K562 (cell line): ENCODE measurements at regions not wholly inside any gene's neighbourhood (a gene's known extent, or its start where the extent isn't known, plus 50 kb on each side); places are given as distances from the start of the nearest gene placed in this dataset.

ENCODE experiments used
- ATAC-seq: fragments of 200-7000 bp; cut with Tn5 transposase; 3 replicates; pipeline ENCODE4 v1.9.1; 2020; ENCODE audit warnings: moderate library complexity
- BruUV-seq: library from RNA; stranded (reverse); fragments of 400-500 nt; replicated peaks from 2 replicates; lab custom pipeline; 2021; lab: Mats Ljungman, UMichigan
- CTCF ChIA-PET: fragments of 300-600 bp; formaldehyde crosslinking; extraction: SDS; loops from one replicate; lab custom pipeline; 2021; ENCODE audit warnings: low intra/inter-chr PET ratio; lab: Yijun Ruan, JAX
- POLR2A ChIA-PET: fragments of 300-600, 350-650 bp; sonication (Branson Sonifier 250); formaldehyde crosslinking; extraction: SDS; loops from one replicate; lab custom pipeline; 2021; ENCODE audit warnings: antibody characterized with exemption, inconsistent platforms; lab: Yijun Ruan, JAX
- DNase-seq, 4 experiments: peaks; one replicate each; pipeline versions ENCODE4 v3.0.0 to v3.0.0-alpha.2; 2011 to 2018; ENCODE audit warnings: low spot score in 3 of 4, mixed read lengths in 3 of 4; ENCODE audit errors: extremely low read depth in 1 of 4
- FAIRE-seq: peaks from 2 replicates; lab custom pipeline; 2011; peaks lifted over from hg19 to GRCh38; lab: Jason Lieb, UNC
- H2AFZ ChIP-seq: 2 replicates; pipeline ENCODE4 v1.6.0; 2011; ENCODE audit warnings: low read depth, low read length, control low read depth, inconsistent platforms
- H3K27ac ChIP-seq: fragments of 200-600 bp; 3 replicates; pipeline ENCODE4 v1.8.0; 2011; ENCODE audit warnings: low read depth, mild to moderate bottlenecking, control low read depth, inconsistent platforms, low read length, moderate library complexity, mixed read lengths; ENCODE audit errors: extremely low read depth
- H3K27me3 ChIP-seq, 2 experiments: fragments of 300-600 bp in 1 of 2; 2 replicates in 1 of 2; 3 replicates in 1 of 2; pipeline versions ENCODE4 v1.6.0 to v1.8.0; 2011; ENCODE audit warnings: inconsistent platforms in 2 of 2, low read length in 2 of 2, mild to moderate bottlenecking in 1 of 2, mixed read lengths in 1 of 2, moderate library complexity in 1 of 2; ENCODE audit not compliant: control insufficient read depth in 2 of 2, insufficient read depth in 2 of 2
- H3K36me3 ChIP-seq: fragments of 300-600 bp; 3 replicates; pipeline ENCODE4 v1.8.0; 2011; ENCODE audit warnings: mild to moderate bottlenecking, low read length, inconsistent platforms; ENCODE audit not compliant: control insufficient read depth, insufficient read depth
- H3K4me1 ChIP-seq, 2 experiments: fragments of 200-600 bp in 1 of 2; replicated peaks in 1 of 2; 2 replicates in 1 of 2; 3 replicates in 1 of 2; pipeline versions ENCODE4 v1.5.1 to v1.8.0; 2011; ENCODE audit warnings: inconsistent platforms in 2 of 2, low read length in 2 of 2, mild to moderate bottlenecking in 1 of 2, mixed read lengths in 1 of 2, moderate library complexity in 1 of 2; ENCODE audit not compliant: control insufficient read depth in 2 of 2, insufficient read depth in 2 of 2
- H3K4me2 ChIP-seq: 2 replicates; pipeline ENCODE4 v1.6.1; 2011; ENCODE audit warnings: low read length, control low read depth, inconsistent platforms, mixed read lengths; ENCODE audit not compliant: insufficient read depth
- H3K4me3 ChIP-seq: fragments of 200-600 bp; sonication (generic), shearing (Covaris generic); 2 replicates; pipeline ENCODE4 v1.5.1; 2016; ENCODE audit warnings: control low read depth, inconsistent platforms
- H3K79me2 ChIP-seq: fragments of 200-600 bp; 3 replicates; pipeline ENCODE4 v1.8.0; 2011; ENCODE audit warnings: low read length, inconsistent platforms; ENCODE audit not compliant: control insufficient read depth, insufficient read depth
- H3K9ac ChIP-seq, 2 experiments: 2 replicates each; pipeline versions ENCODE4 v1.6.0 to v1.6.1; 2011; ENCODE audit warnings: low read depth in 2 of 2, low read length in 2 of 2, control low read depth in 1 of 2, inconsistent platforms in 1 of 2, mild to moderate bottlenecking in 1 of 2, mixed read lengths in 1 of 2; ENCODE audit not compliant: insufficient read depth in 1 of 2
- H3K9me1 ChIP-seq: one replicate; pipeline ENCODE4 v1.6.0; 2011; ENCODE audit warnings: inconsistent platforms, mild to moderate bottlenecking, low read length, moderate library complexity; ENCODE audit not compliant: control insufficient read depth, insufficient read depth
- H3K9me3 ChIP-seq: replicated peaks from 2 replicates; pipeline ENCODE4 v1.5.1; 2011; ENCODE audit warnings: low read depth, low read length, inconsistent platforms; ENCODE audit not compliant: control insufficient read depth, insufficient read depth
- H4K20me1 ChIP-seq: replicated peaks from 2 replicates; pipeline ENCODE4 v1.6.1; 2011; ENCODE audit warnings: low read length, inconsistent platforms, mixed read lengths; ENCODE audit not compliant: control insufficient read depth, insufficient read depth
- ARID1B ChIP-seq: fragments of 450-650 bp; IDR thresholded peaks from 2 replicates; pipeline ENCODE4 v1.6.1; 2016; ENCODE audit warnings: antibody characterized with exemption, mild to moderate bottlenecking, inconsistent platforms
- ARID4B ChIP-seq: sonication (generic); formaldehyde crosslinking; IDR thresholded peaks from 2 replicates; pipeline ENCODE4 v1.8.0; 2022; ENCODE audit warnings: mild to moderate bottlenecking, missing genetic modification reagents
- HIVEP1 ChIP-seq: fragments of 250-450 bp; sonication (Bioruptor Pico); IDR thresholded peaks from 2 replicates; pipeline ENCODE4 v1.4.0; 2020; ENCODE audit warnings: mild to moderate bottlenecking
- NEUROD1 ChIP-seq: fragments of 150-350 bp; IDR thresholded peaks from 2 replicates; pipeline ENCODE4 v1.6.1; 2014; ENCODE audit warnings: borderline replicate concordance, low read length, low read depth; ENCODE audit not compliant: partially characterized antibody
- ZBTB40 ChIP-seq, 2 experiments: fragments of 450-650 bp in 1 of 2; sonication (generic) in 1 of 2; formaldehyde crosslinking in 1 of 2; IDR thresholded peaks; 2 replicates each; pipeline versions ENCODE4 v1.7.1 to v1.9.0; 2016 to 2022; ENCODE audit warnings: inconsistent platforms in 1 of 2, mild to moderate bottlenecking in 1 of 2, missing genetic modification reagents in 1 of 2
- ZFP1 ChIP-seq: fragments of 450-650 bp; formaldehyde crosslinking; IDR thresholded peaks from 2 replicates; pipeline ENCODE4 v1.4.0; 2020; ENCODE audit warnings: mild to moderate bottlenecking, mixed read lengths
- ZSCAN32 ChIP-seq: fragments of 450-650 bp; formaldehyde crosslinking; IDR thresholded peaks from 2 replicates; pipeline ENCODE4 v1.4.0; 2020; ENCODE audit warnings: mild to moderate bottlenecking, moderate library complexity
- WGBS: fragments of 100-300 bp; shearing (Covaris generic); methylation state at CpG from one replicate; pipeline ENCODE4 v1.1.6; 2016; ENCODE audit warnings: low coverage, mixed read lengths; ENCODE audit not compliant: insufficient coverage; ENCODE audit errors: missing lambda C conversion rate; 5-methylcytosine and 5-hydroxymethylcytosine counted together
- in situ Hi-C: fragments of 300-500 bp; cut with MboI; formaldehyde crosslinking; loops from 4 replicates; pipeline ENCODE4 v1.15.0; 2018; ENCODE audit warnings: inconsistent platforms, mixed read lengths
- intact Hi-C: fragments of 100-400 bp; cut with micrococcal nuclease; formaldehyde crosslinking; loops from 2 replicates; pipeline ENCODE4 v1.14.2; 2022

- 5% methylated on average over 2 of the region's 2 CpGs for WGBS
- Histone ChIP-seq H3K4me2 (no peak overlapping the region), H3K27me3 (no peaks in the 10 kb centered on the region), H3K27ac (no peak overlapping the region), H3K4me1 (no peaks in the 10 kb centered on the region), H3K9me1 (no peaks in the 10 kb centered on the region), H3K79me2 (no peaks in the 10 kb centered on the region), H3K9me3 (no peaks in the 10 kb centered on the region), H3K4me3 (no peak overlapping the region)
- intact Hi-C loops (no loop called here), in situ Hi-C loops (no loop called here)
- DNase-seq = no peak
- ChIA-PET POLR2A (no interaction called here), CTCF (no interaction called here)
- no peak for TF ChIP-seq ZFP1
- TF ChIP-seq ARID4B (CRISPR knock-in tag) = no peak
- no peak for TF ChIP-seq ZSCAN32 (CRISPR knock-in tag)
- TF ChIP-seq ARID1B = no peak
- TF ChIP-seq HIVEP1 (CRISPR knock-in tag) = no peak
- TF ChIP-seq NEUROD1 = no peak
- no peak for TF ChIP-seq ZBTB40 (IDR thresholded peaks at IDR 0.05)
- no peak for TF ChIP-seq ZBTB40 (CRISPR knock-in tag; IDR thresholded peaks at IDR 0.05)
- TF ChIP-seq, all 486 proteins: peak for 0
- Histone ChIP-seq H3K9ac (no peak overlapping the region), H2AFZ (no peak overlapping the region), H3K36me3 (no peaks in the 10 kb centered on the region), H4K20me1 (no peaks in the 10 kb centered on the region)
- no peak for ATAC-seq
- no TSS peak for BruUV-seq
- FAIRE-seq = no peak
Measured at GRCh38 chr13:76609643-76610042, 276.6 kb downstream of the KCTD12 start.
